HuH-7 (cell line): ENCODE measurements at regions not wholly inside any gene's neighbourhood (a gene's known extent, or its start where the extent isn't known, plus 50 kb on each side); places are given as distances from the start of the nearest gene placed in this dataset.
"Not testable (repeated sequence)": the region's sequence is repeated elsewhere in the genome, so short reads cannot be mapped to it uniquely, and the experiment has no call there.

Source experiments
- DNase-seq: peaks from one replicate; pipeline ENCODE4 v3.0.0; 2011; ENCODE audit warnings: low spot score

GRCh38 chr4:106524772-106525171 lies 156.2 kb upstream of the GIMD1 start:
- not testable (repeated sequence) for DNase-seq

- peak; percentile 23 for DNase-seq
These were observed 154.3 kb upstream of the GIMD1 start for GRCh38 chr4:106522839-106523238.

GRCh38 chr4:106512706-106513105 lies 144.1 kb upstream of the GIMD1 start:
- DNase-seq = no peak

- no peak for DNase-seq
These were observed 138.9 kb upstream of the GIMD1 start for GRCh38 chr4:106507440-106507839.

- no peak for DNase-seq
These were observed 134.8 kb upstream of the GIMD1 start for GRCh38 chr4:106503116-106504050.

GRCh38 chr4:106502106-106502699 lies 133.6 kb upstream of the GIMD1 start:
- peak; percentile 23 for DNase-seq

GRCh38 chr4:106497271-106497670 lies 128.7 kb upstream of the GIMD1 start:
- DNase-seq = no peak

GRCh38 chr4:106496061-106496460 lies 127.5 kb upstream of the GIMD1 start:
- DNase-seq = no peak

GRCh38 chr4:106495476-106495875 lies 126.9 kb upstream of the GIMD1 start:
- DNase-seq = no peak

- DNase-seq = no peak
These were observed 125.5 kb upstream of the GIMD1 start for GRCh38 chr4:106494066-106494465.

- no peak for DNase-seq
These were observed 124.5 kb upstream of the GIMD1 start for GRCh38 chr4:106493086-106493485.

- no peak for DNase-seq
These were observed 118.0 kb upstream of the GIMD1 start for GRCh38 chr4:106486533-106486932.

GRCh38 chr4:106481801-106482200 lies 113.2 kb upstream of the GIMD1 start:
- DNase-seq = no peak

GRCh38 chr4:106478152-106478551 lies 109.6 kb upstream of the GIMD1 start:
- DNase-seq = no peak

GRCh38 chr4:106476741-106477140 lies 108.2 kb upstream of the GIMD1 start:
- DNase-seq = no peak

- DNase-seq = no peak
These were observed 104.9 kb upstream of the GIMD1 start for GRCh38 chr4:106473515-106473914.

GRCh38 chr4:106471151-106471550 lies 102.6 kb upstream of the GIMD1 start:
- DNase-seq = no peak

GRCh38 chr4:106463622-106464021 lies 95.0 kb upstream of the GIMD1 start:
- DNase-seq = no peak

- DNase-seq = no peak
These were observed 86.0 kb upstream of the GIMD1 start for GRCh38 chr4:106454581-106454980.

- DNase-seq = no peak
These were observed 85.4 kb upstream of the GIMD1 start for GRCh38 chr4:106454021-106454420.

GRCh38 chr4:106451091-106451490 lies 82.5 kb upstream of the GIMD1 start:
- no peak for DNase-seq

GRCh38 chr4:106450249-106450648 lies 81.7 kb upstream of the GIMD1 start:
- DNase-seq = no peak

GRCh38 chr4:106444557-106444956 lies 76.0 kb upstream of the GIMD1 start:
- DNase-seq = no peak

- DNase-seq = no peak
These were observed 62.2 kb upstream of the GIMD1 start for GRCh38 chr4:106430797-106431196.
